Naive B cell (primary cell): ENCODE measurements at regions not wholly inside any gene's neighbourhood (a gene's known extent, or its start where the extent isn't known, plus 50 kb on each side); places are given as distances from the start of the nearest gene placed in this dataset.
A peak's percentile ranks its signal among the peaks of the same experiment; 100 is the strongest.
"Not testable (repeated sequence)": the region's sequence is repeated elsewhere in the genome, so short reads cannot be mapped to it uniquely, and the experiment has no call there.

Source experiments
- ATAC-seq, 2 donors: fragments of 150-1000 bp; cut with Tn5 transposase; 2 replicates each; pipeline ENCODE4 v1.10.0; 2021; ENCODE audit warnings: low read depth in 2 of 2, mild to moderate bottlenecking in 2 of 2, moderate library complexity in 2 of 2
- DNase-seq: peaks from one replicate; pipeline ENCODE4 v3.0.0; 2022
- H3K27ac Mint-ChIP-seq, 6 donors: one replicate each; pipeline ENCODE4 v1.8.0; 2020 to 2022; ENCODE audit warnings: mild to moderate bottlenecking in 6 of 6, mixed read lengths in 6 of 6, moderate library complexity in 5 of 6, inconsistent platforms in 2 of 6
- H3K27me3 Mint-ChIP-seq, 3 donors: one replicate each; pipeline ENCODE4 v1.8.0; 2021 to 2022; ENCODE audit warnings: mixed read lengths in 3 of 3, mild to moderate bottlenecking in 1 of 3
- H3K36me3 Mint-ChIP-seq, 2 donors: one replicate each; pipeline ENCODE4 v1.8.0; 2020 to 2022; ENCODE audit warnings: mixed read lengths in 2 of 2, inconsistent platforms in 1 of 2, mild to moderate bottlenecking in 1 of 2
- H3K4me1 Mint-ChIP-seq, 3 donors: one replicate each; pipeline ENCODE4 v1.8.0; 2020 to 2022; ENCODE audit warnings: mixed read lengths in 3 of 3, inconsistent platforms in 1 of 3, mild to moderate bottlenecking in 1 of 3, moderate library complexity in 1 of 3
- H3K4me3 Mint-ChIP-seq, 8 donors: one replicate each; pipeline ENCODE4 v1.8.0; 2020 to 2022; ENCODE audit warnings: mild to moderate bottlenecking in 8 of 8, mixed read lengths in 8 of 8, moderate library complexity in 8 of 8, inconsistent platforms in 2 of 8
- H3K9me3 Mint-ChIP-seq, 7 donors: one replicate each; pipeline ENCODE4 v1.8.0; 2020 to 2022; ENCODE audit warnings: mixed read lengths in 7 of 7, mild to moderate bottlenecking in 5 of 7, inconsistent platforms in 2 of 7, moderate library complexity in 1 of 7

GRCh38 chr6:105545947-105546731, 143.3 kb upstream of the PREP start:
- peaks cover 8 to 18% (median 18%) of the 10 kb centered on the region in 3 donors for H3K27me3 Mint-ChIP-seq
- H3K36me3 Mint-ChIP-seq = peaks cover 0 to 6% of the 10 kb centered on the region in 2 donors
- H3K27ac Mint-ChIP-seq = no peak overlapping the region
- no peak for ATAC-seq
- no peaks in the 10 kb centered on the region for H3K4me1 Mint-ChIP-seq
- no peak for DNase-seq
- H3K4me3 Mint-ChIP-seq = no peak overlapping the region
- H3K9me3 Mint-ChIP-seq = peaks cover 0 to 6% (median 0%) of the 10 kb centered on the region in 7 donors

DNA sequence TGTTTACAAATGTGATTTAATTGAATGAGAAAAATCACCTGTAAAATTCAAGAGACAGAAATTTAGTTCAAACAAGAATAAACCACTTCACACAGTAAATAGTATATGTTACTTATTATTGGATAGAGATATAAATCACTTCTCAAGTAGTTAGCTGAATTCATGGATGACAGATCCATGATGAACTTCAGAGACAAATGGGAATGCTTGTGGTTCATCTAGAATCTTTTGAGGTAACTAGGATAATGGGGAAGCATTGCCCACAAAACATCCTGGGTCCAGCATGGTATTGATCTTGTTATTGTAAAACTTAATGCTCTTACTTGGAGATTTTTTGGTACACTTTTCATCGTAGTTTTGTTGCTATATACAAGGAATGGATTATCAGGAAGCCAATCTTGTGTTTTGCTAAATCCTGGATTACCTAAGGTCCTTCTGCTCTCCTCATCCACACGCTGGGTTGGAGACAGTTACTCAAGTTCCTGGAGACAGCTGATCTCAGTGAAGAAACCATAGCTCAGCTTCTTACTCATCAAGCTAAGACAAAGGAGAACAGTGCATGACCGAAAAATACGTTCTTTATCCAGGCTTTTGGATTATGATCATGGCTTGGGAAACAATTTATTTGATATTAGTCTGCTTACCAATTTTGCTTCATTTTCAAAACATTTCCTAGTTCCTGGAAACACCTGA, 142.5 kb upstream of the PREP start:
- DNase-seq (no peak), ATAC-seq (no peak)
- Mint-ChIP-seq H3K27me3 (peaks cover 8 to 18% (median 18%) of the 10 kb centered on the region in 3 donors), H3K36me3 (peaks cover 0 to 6% of the 10 kb centered on the region in 2 donors), H3K4me3 (no peak overlapping the region), H3K9me3 (peaks cover 0 to 6% (median 0%) of the 10 kb centered on the region in 7 donors), H3K4me1 (no peaks in the 10 kb centered on the region), H3K27ac (no peak overlapping the region)

DNA sequence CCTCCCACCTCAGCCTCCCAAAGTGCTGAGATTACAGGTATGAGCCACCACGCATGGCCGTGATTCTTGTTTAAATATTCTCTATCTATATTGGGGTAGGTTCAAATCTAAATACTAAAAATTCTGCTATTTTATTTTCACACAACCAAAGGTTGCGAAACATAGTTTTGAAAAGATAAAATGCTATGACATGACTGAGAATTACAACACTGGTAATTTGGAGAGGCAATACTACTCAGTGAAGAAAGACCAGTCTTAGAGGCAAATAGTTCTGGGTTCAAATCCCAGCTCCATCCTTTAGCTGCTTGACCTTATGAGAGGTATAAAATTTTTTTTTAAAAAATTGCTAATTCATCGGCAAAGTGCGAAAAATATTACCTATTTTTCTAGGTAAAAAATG, 137.0 kb upstream of the PREP start:
- no peaks in the 10 kb centered on the region for H3K4me1 Mint-ChIP-seq
- ATAC-seq (no peak), DNase-seq (no peak)
- H3K27me3 Mint-ChIP-seq = peaks cover 8 to 10% (median 10%) of the 10 kb centered on the region in 3 donors
- H3K9me3 Mint-ChIP-seq = peaks cover 0 to 2% (median 0%) of the 10 kb centered on the region in 7 donors
- no peak overlapping the region for H3K4me3 Mint-ChIP-seq
- H3K27ac Mint-ChIP-seq = no peak overlapping the region
- H3K36me3 Mint-ChIP-seq = no peaks in the 10 kb centered on the region

DNA sequence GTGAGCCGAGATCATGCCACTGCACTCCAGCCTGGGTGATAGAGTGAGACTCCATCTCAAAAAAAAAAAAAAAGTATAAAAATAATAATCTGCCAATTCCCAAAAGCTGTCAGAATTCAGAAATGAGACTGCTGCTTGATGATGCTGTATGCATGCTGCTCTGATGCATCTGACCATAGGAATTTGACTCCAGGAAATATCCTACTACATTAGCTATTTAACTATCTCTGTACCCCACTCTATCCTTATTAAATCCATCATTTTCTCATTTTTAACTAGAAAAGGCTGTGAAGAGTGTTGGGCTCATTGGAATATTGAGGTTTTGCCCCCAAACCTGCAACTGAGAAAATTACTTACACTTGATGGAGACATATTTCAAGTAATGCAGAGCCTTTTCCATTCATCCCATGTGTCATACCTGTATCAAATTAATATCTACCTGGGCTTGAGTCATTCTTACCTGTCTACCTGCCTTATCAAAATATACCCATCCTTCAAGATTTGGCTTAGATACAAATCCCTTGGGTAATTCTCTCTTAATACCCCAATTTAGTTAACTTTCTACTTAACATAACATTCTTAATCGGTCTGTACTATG, 135.2 kb upstream of the PREP start:
- Mint-ChIP-seq H3K4me3 (no peak overlapping the region), H3K27me3 (peaks cover 2 to 10% (median 10%) of the 10 kb centered on the region in 3 donors), H3K4me1 (no peaks in the 10 kb centered on the region), H3K36me3 (no peaks in the 10 kb centered on the region), H3K27ac (no peak overlapping the region), H3K9me3 (peaks cover 0 to 2% (median 0%) of the 10 kb centered on the region in 7 donors)
- ATAC-seq = no peak
- DNase-seq = no peak

- Mint-ChIP-seq H3K36me3 (no peaks in the 10 kb centered on the region), H3K9me3 (peaks cover 0 to 3% (median 0%) of the 10 kb centered on the region in 7 donors), H3K4me1 (no peaks in the 10 kb centered on the region), H3K27me3 (peaks cover 0 to 19% (median 19%) of the 10 kb centered on the region in 3 donors), H3K4me3 (no peak overlapping the region), H3K27ac (no peak overlapping the region)
- ATAC-seq (no peak), DNase-seq (no peak)
These were observed 134.1 kb upstream of the PREP start for GRCh38 chr6:105536961-105537360.

DNA sequence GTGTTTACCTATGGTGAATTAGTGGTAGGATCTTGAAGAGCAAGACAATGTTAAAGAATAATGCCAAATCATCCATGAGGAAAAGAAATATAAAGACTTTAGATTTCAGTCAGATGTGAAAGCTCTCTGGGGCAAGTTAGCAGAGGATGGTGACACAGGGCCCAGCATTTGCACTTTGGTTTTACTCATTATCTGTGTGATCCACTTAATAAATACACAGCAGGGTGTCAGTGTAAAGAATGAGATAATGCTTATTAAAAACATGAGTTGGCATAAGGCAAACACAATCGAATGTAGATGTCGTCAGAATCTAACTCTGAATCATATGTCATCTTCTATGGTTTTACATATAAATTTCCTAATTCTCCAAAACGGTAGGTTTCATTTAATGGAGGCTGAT, 130.4 kb upstream of the PREP start:
- DNase-seq = no peak
- H3K4me1 Mint-ChIP-seq = peaks cover 0 to 3% (median 0%) of the 10 kb centered on the region in 3 donors
- H3K27me3 Mint-ChIP-seq = peaks cover 0 to 21% (median 18%) of the 10 kb centered on the region in 3 donors
- H3K27ac Mint-ChIP-seq = peak overlapping the region in 1 of 6 donors; percentile 13
- no peaks in the 10 kb centered on the region for H3K36me3 Mint-ChIP-seq
- H3K9me3 Mint-ChIP-seq = peaks cover 0 to 3% (median 0%) of the 10 kb centered on the region in 7 donors
- H3K4me3 Mint-ChIP-seq = no peak overlapping the region
- no peak for ATAC-seq

DNA sequence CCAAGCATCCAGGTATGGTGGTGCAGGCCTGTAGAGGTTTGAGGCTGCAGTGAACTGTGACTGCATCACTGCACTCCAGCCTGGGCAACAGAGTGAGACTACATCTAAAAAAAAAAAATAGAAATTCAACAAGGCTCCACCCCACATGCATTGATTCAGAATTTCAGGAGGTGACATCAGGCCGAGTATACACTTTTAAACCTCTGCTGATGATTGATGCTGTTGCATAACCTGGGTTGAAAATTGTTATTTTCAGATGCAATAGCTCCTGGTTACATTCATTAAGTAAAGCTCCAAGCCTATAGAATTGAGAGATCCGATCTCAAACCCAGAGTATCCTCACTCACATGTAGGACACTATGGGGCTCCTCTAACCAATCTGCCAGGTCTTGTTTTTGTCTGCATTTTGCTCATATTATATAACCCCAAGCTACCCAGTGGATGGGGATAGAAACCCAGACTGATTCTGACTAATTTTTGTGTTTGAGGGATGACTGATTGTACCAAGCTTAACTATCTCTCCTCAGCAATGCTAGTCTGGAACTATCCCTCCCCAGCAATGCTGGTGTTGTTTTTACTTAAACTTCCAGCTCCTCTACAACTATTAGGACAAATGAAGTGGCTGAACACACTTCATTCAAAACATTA, 123.5 kb upstream of the PREP start:
- H3K4me1 Mint-ChIP-seq = peaks cover 0 to 3% (median 0%) of the 10 kb centered on the region in 3 donors
- peaks cover 4 to 12% (median 11%) of the 10 kb centered on the region in 3 donors for H3K27me3 Mint-ChIP-seq

GRCh38 chr6:105522626-105523322, 119.9 kb upstream of the PREP start:
- H3K27ac Mint-ChIP-seq = no peak overlapping the region
- peaks cover 0 to 22% (median 7%) of the 10 kb centered on the region in 7 donors for H3K9me3 Mint-ChIP-seq
- no peak overlapping the region for H3K4me3 Mint-ChIP-seq
- H3K36me3 Mint-ChIP-seq = no peaks in the 10 kb centered on the region
- no peak for ATAC-seq
- no peaks in the 10 kb centered on the region for H3K4me1 Mint-ChIP-seq
- DNase-seq = no peak
- peaks cover 4 to 12% (median 11%) of the 10 kb centered on the region in 3 donors for H3K27me3 Mint-ChIP-seq

More for the DNA sequence above, 123.5 kb upstream of the PREP start:
- ATAC-seq = no peak
- Mint-ChIP-seq H3K9me3 (peaks cover 0 to 9% (median 0%) of the 10 kb centered on the region in 7 donors), H3K4me3 (no peak overlapping the region), H3K27ac (no peak overlapping the region), H3K36me3 (no peaks in the 10 kb centered on the region)
- no peak for DNase-seq

DNA sequence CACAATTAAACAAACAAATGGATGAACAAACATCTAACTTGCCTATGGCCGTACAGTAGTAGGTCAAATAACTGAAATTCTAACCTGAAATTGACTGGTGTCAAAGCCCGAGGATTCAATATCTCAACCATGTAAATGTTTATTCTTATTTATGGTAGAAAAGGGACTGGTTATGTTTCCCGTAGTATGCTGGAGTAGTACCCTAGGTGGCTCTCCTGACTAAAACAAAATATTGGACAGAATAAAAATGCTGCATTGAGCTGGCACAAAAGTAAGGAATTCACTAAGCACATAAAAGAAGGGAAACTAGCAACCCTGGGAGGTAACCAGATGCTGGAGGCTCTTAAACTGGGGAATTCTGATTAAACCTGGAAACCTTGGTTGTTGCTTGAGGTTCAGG, 117.1 kb upstream of the PREP start:
- H3K9me3 Mint-ChIP-seq = peaks cover 0 to 12% (median 6%) of the 10 kb centered on the region in 7 donors
- peaks cover 26 to 36% (median 30%) of the 10 kb centered on the region in 3 donors for H3K27me3 Mint-ChIP-seq
- no peaks in the 10 kb centered on the region for H3K36me3 Mint-ChIP-seq
- H3K4me3 Mint-ChIP-seq = no peak overlapping the region
- DNase-seq = no peak
- no peak overlapping the region for H3K27ac Mint-ChIP-seq
- no peaks in the 10 kb centered on the region for H3K4me1 Mint-ChIP-seq
- no peak for ATAC-seq

DNA sequence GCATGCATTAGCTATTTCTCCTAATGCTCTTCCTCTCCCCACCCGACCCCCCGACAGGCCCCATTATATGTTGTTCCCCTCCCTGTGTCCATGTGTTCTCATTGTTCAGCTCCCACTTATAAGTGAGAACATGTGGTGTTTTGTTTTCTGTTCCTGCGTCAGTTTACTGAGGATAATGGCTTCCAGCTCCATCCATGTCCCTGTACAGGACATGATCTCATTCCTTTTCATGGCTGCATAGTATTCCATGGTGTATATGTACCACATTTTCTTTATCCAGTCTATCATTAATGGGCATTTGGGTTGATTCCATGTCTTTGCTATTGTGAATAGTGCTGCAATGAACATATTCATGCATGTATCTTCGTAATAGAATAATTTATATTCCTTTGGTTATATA, 116.1 kb upstream of the PREP start:
- ATAC-seq, DNase-seq, H3K36me3 Mint-ChIP-seq, H3K4me3 Mint-ChIP-seq, H3K27ac Mint-ChIP-seq, H3K4me1 Mint-ChIP-seq: not testable (repeated sequence)
- H3K27me3 Mint-ChIP-seq = peaks cover 23 to 29% (median 26%) of the 10 kb centered on the region in 3 donors
- peaks cover 0 to 12% (median 6%) of the 10 kb centered on the region in 7 donors for H3K9me3 Mint-ChIP-seq

DNA sequence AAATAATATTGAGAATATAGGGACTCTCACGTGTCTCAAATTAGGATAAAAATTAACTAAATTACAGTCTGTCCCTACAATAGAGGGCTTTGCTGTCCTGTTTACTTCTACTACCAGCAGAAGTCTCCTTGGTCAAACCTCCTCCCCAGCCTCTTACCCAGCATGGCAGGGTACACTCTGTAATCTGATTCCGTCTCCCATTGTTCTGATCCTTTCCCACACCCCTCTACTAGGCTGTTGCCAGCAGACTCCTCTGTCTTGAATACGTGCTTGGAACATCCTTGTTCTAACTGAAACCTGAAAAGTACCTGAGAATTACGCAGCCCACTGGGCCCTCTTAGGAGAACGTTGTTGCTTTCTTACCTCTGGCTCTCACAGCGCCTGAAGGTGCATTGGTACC, 112.2 kb upstream of the PREP start:
- H3K4me3 Mint-ChIP-seq = no peak overlapping the region
- H3K9me3 Mint-ChIP-seq = peaks cover 0 to 12% (median 6%) of the 10 kb centered on the region in 7 donors
- DNase-seq = no peak
- no peaks in the 10 kb centered on the region for H3K4me1 Mint-ChIP-seq
- H3K27me3 Mint-ChIP-seq = peaks cover 34 to 38% (median 35%) of the 10 kb centered on the region in 3 donors
- ATAC-seq = no peak
- no peaks in the 10 kb centered on the region for H3K36me3 Mint-ChIP-seq
- no peak overlapping the region for H3K27ac Mint-ChIP-seq

DNA sequence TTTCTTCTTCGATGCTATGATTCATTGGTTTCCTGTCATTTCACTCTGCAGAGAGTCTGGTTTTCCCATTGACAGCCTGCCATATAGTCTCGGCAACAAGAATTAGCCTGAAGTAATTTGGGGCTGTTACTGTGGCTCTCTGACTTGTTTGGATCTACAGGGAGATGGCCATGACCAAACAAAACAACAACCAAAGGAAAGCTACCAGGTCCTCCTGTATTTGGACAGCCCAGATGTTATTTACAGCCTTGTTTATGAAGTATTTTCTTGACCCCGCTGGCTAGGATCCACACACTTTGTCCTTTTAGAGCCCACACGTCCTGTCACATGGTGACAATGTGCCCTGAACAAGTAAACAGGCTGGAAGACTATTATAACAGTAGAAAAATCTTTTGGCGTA, 111.4 kb upstream of the PREP start:
- DNase-seq = no peak
- Mint-ChIP-seq H3K36me3 (no peaks in the 10 kb centered on the region), H3K4me3 (no peak overlapping the region), H3K27me3 (peaks cover 38 to 42% (median 38%) of the 10 kb centered on the region in 3 donors), H3K27ac (peak overlapping the region in 1 of 6 donors; percentile 3), H3K4me1 (no peaks in the 10 kb centered on the region), H3K9me3 (peaks cover 0 to 12% (median 6%) of the 10 kb centered on the region in 7 donors)
- ATAC-seq = no peak

DNA sequence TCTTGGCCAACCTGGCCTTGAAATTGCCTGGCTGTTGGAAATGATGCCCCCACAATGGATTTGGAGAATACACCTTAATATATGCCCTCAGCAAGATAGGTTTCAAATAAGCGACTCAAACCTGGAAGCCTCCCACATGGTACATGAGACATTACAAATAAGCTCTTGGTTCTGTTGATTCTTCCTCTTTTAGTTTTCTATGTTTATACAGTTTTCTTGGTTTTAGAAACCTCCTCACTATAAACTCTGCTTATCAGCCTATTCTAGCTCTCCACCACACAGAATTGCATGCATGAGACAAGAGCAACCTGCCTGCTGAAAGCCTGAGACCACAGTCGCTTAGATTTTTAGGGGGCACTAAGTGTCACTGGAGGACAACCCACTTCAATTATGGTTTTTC, 108.8 kb upstream of the PREP start:
- no peak overlapping the region for H3K4me3 Mint-ChIP-seq
- H3K9me3 Mint-ChIP-seq = no peaks in the 10 kb centered on the region
- ATAC-seq (no peak), DNase-seq (no peak)
- no peaks in the 10 kb centered on the region for H3K36me3 Mint-ChIP-seq
- no peak overlapping the region for H3K27ac Mint-ChIP-seq
- peaks cover 33 to 36% (median 35%) of the 10 kb centered on the region in 3 donors for H3K27me3 Mint-ChIP-seq
- H3K4me1 Mint-ChIP-seq = no peaks in the 10 kb centered on the region
